VCaP (cell line): ENCODE measurements at regions not wholly inside any gene's neighbourhood (a gene's known extent, or its start where the extent isn't known, plus 50 kb on each side); places are given as distances from the start of the nearest gene placed in this dataset.

Source experiments
- H3K27ac ChIP-seq: fragments of 450-650 bp; 2 replicates; pipeline ENCODE4 v1.5.1; 2017
- TF ChIP-seq, protein P1 (sequence below): fragments of 450-650 bp; conservative IDR thresholded peaks from 2 replicates; pipeline ENCODE4 v1.5.1; 2017; ENCODE audit warnings: mild to moderate bottlenecking, moderate library complexity

DNA sequence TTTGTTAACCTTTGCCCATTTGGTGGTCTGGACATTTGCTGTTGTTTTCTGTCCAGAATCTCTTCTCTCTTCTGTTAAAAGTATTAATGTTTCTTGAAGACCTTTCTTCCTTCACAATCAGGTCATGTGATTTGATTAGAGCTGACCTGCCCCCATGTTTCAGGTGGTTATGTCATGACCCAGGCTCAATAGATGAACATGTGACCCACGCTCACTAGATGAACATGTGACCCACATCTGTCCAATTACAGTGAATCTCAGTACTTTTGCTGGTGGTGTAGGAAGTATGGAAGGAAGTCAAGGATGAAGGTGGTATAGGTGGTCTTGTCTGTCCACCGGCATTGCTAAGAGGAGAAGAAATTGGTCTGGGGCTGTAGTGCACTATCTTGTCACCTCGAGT is 289.1 kb upstream of the JAG1 start:
- peak overlapping the region; percentile 64; the same call in 1 of the 2 replicates for H3K27ac ChIP-seq
- TF ChIP-seq, protein P1, sequence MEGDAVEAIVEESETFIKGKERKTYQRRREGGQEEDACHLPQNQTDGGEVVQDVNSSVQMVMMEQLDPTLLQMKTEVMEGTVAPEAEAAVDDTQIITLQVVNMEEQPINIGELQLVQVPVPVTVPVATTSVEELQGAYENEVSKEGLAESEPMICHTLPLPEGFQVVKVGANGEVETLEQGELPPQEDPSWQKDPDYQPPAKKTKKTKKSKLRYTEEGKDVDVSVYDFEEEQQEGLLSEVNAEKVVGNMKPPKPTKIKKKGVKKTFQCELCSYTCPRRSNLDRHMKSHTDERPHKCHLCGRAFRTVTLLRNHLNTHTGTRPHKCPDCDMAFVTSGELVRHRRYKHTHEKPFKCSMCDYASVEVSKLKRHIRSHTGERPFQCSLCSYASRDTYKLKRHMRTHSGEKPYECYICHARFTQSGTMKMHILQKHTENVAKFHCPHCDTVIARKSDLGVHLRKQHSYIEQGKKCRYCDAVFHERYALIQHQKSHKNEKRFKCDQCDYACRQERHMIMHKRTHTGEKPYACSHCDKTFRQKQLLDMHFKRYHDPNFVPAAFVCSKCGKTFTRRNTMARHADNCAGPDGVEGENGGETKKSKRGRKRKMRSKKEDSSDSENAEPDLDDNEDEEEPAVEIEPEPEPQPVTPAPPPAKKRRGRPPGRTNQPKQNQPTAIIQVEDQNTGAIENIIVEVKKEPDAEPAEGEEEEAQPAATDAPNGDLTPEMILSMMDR: no peak

DNA sequence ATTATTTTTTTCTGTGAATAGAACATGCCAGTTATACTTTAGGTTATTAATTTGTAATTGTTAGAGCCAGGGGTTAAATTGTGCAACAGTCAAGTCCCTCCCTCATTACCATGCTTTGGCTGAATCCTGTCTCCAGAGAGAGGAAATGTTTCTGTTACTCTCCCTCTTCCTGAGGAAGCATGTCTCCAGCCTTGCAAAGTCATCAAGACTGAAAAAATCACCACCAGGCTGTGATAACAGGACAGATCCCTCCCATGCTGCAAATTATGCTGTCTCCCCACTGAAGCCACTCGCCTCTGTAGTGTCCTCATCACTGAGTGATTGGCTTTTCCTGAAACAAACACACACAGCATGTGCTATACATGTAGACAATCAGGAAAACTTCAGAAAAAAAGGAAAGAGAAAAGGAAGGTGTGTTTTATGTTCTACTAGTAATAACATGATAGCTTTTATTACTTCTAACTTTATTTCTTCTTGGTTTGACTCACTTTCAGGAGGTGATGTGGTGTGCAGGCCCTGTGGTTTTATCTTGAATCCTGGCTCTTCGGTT is 290.0 kb upstream of the JAG1 start:
- TF ChIP-seq, protein P1: no peak
- no peak overlapping the region for H3K27ac ChIP-seq

DNA sequence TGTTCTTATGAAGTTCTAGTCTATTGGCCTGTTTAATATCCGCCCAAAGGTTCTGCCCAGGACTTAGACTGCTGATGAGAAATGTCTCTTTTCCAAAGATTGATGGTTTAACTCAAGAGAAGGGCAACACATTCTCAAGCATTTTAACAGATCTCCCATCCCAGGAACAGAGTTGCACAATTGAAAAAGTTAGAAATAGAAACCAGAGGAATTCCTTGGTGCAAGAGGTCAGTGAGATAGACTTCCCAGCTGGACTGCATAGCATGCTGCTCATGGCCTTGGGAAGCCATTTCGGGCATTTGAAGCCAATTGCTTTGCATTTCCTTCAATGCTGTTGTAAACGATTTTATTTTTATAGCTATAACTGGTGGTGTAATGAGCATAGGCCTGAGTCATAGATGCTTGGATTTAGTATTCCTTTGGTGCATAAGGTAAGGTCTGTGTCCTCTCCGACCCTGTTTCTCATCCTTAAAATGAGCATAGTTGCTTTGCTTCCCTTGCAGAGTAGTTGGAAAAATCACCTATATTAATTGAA is 292.2 kb upstream of the JAG1 start:
- H3K27ac ChIP-seq: no peak overlapping the region
- TF ChIP-seq, protein P1: no peak

DNA sequence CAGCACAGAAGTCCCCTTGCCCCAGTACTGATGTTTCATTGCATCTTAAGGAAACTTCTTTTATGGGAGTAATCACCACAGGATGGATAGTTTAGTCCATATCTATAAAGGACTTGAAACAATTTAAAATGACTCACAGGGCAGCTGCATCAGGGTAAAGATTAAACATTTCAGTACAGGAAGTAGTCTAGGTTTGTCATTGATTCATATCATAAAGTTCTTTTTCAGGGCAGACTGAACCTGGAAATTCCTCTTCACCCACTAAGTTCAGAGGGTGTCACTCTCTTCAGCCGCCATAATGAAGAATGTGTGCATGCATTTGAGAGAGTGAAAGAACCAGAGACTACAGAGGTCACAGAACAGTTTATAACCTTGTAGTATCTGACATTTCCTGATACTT is 296.3 kb upstream of the JAG1 start:
- no peak overlapping the region for H3K27ac ChIP-seq
- TF ChIP-seq, protein P1: no peak

DNA sequence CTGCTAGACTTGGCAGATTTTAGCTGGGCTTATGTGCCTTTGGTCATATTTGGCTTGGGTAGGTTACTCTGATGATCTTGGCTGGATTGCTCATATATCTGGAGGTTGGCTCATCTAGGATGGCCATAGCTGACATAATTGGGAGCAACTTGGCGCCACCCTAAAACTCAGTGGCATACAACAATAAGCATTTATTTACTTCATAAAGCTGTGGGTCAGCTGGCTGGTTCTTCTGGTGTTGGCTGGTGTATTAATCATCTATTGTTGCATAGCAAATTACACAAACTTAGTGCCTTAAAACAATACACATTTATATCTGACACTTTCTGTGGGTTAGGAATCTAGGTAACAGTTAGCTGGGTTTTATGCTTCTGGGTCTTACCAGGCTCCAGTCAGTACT is 297.3 kb upstream of the JAG1 start:
- TF ChIP-seq, protein P1: no peak
- H3K27ac ChIP-seq: no peak overlapping the region

DNA sequence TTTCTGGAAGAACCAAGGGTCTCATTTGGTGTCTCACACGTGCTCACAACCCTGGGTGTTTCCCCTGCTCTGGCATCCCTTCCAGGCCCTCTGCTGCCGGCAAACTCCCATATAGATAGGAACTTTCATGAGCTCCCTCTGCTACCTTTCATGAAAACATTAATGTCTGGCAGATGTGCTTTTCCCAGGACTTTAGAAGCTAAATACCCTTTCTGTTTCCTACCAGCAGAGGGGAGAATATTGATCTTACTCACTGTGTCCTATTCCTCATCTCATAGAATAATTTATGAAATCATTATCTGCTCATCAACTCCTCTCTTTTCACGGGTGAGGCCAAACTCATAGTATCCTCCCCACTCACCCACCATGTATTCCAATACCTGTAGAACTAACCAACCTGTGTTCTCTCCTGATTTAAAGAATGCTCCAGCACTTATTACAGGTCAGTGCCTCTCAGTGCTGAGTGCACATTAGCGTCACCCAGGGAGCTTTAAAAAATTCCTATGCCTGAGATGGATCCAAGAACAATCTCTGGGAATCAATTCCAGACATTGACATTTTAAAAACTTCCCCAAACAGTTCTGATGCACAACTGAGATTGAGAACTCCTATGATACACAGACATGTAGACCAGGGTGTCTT is 298.5 kb upstream of the JAG1 start:
- TF ChIP-seq, protein P1: peak; percentile 15; the same call in 1 of the 2 replicates
- H3K27ac ChIP-seq: no peak overlapping the region

DNA sequence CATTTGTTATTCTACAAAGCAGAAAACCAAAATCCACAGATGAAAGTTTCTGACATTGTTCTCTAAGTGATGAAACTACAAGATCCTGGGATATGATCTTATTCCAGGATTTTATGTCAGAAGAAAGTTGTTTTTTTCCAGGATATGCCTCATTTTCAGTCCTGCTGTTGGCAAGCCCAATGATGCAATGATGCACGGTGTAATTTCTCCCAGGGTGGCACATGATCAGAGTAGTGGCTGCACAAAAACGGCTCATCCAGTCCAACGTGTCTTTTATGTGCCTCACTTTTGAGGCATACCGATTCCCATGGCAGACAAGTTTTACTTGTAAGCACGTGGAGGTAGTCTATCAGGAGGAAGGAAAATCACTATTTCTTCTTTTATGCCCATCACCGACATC is 302.3 kb upstream of the JAG1 start:
- no peak overlapping the region for H3K27ac ChIP-seq
- TF ChIP-seq, protein P1: no peak
